Neural progenitor cell (in vitro differentiated cells): ENCODE measurements at regions not wholly inside any gene's neighbourhood (a gene's known extent, or its start where the extent isn't known, plus 50 kb on each side); places are given as distances from the start of the nearest gene placed in this dataset.

Experiments
- CTCF ChIP-seq: fragments of 200-600 bp; sonication (generic); IDR thresholded peaks from 2 replicates; pipeline ENCODE4 v1.5.1; 2017; ENCODE audit warnings: antibody characterized with exemption, mild to moderate bottlenecking
- EZH2 ChIP-seq: fragments of 200-600 bp; sonication (generic); IDR thresholded peaks from 2 replicates; pipeline ENCODE4 v1.6.1; 2017; ENCODE audit warnings: antibody characterized with exemption, mild to moderate bottlenecking, moderate library complexity
- EZH2phosphoT487 ChIP-seq: fragments of 200-600 bp; sonication (generic); IDR thresholded peaks from 2 replicates; pipeline ENCODE4 v1.6.1; 2017; ENCODE audit warnings: antibody characterized with exemption

GRCh38 chr11:112837162-112837826 is 123.9 kb upstream of the NCAM1 start:
- peak; percentile 28 for TF ChIP-seq CTCF
- no peak for TF ChIP-seq EZH2phosphoT487
- TF ChIP-seq EZH2: no peak
